Uterus (tissue), 2 donors: ENCODE measurements at regions not wholly inside any gene's neighbourhood (a gene's known extent, or its start where the extent isn't known, plus 50 kb on each side); places are given as distances from the start of the nearest gene placed in this dataset.

Experiments used
- CTCF ChIP-seq, 4 experiments: fragments of 200-600 bp in 2 of 4; fragments of 450-650 bp in 2 of 4; sonication (generic) in 2 of 4; IDR thresholded peaks; one replicate each; pipeline ENCODE4 v1.5.1; 2016 to 2019; ENCODE audit warnings: antibody characterized with exemption in 4 of 4, mild to moderate bottlenecking in 2 of 4, moderate library complexity in 1 of 4
- POLR2A ChIP-seq, 2 donors: fragments of 450-650 bp; IDR thresholded peaks; one replicate each; pipeline ENCODE4 v1.6.1; 2016; ENCODE audit warnings: antibody characterized with exemption in 2 of 2, mild to moderate bottlenecking in 1 of 2, moderate library complexity in 1 of 2

- no peak for TF ChIP-seq CTCF (IDR thresholded peaks at IDR 0.05)
- no peak for TF ChIP-seq POLR2A (IDR thresholded peaks at IDR 0.05)
These were observed 1489.8 kb upstream of the C9orf72 start for GRCh38 chr9:29063031-29063430.
